K562 (cell line): ENCODE measurements at regions not wholly inside any gene's neighbourhood (a gene's known extent, or its start where the extent isn't known, plus 50 kb on each side); places are given as distances from the start of the nearest gene placed in this dataset.

Experiments
- ATAC-seq: fragments of 200-7000 bp; cut with Tn5 transposase; 3 replicates; pipeline ENCODE4 v1.9.1; 2020; ENCODE audit warnings: moderate library complexity
- BruUV-seq: library from RNA; stranded (reverse); fragments of 400-500 nt; replicated peaks from 2 replicates; lab custom pipeline; 2021; lab: Mats Ljungman, UMichigan
- CTCF ChIA-PET: fragments of 300-600 bp; formaldehyde crosslinking; extraction: SDS; loops from one replicate; lab custom pipeline; 2021; ENCODE audit warnings: low intra/inter-chr PET ratio; lab: Yijun Ruan, JAX
- POLR2A ChIA-PET: fragments of 300-600, 350-650 bp; sonication (Branson Sonifier 250); formaldehyde crosslinking; extraction: SDS; loops from one replicate; lab custom pipeline; 2021; ENCODE audit warnings: antibody characterized with exemption, inconsistent platforms; lab: Yijun Ruan, JAX
- DNase-seq, 4 experiments: peaks; one replicate each; pipeline versions ENCODE4 v3.0.0 to v3.0.0-alpha.2; 2011 to 2018; ENCODE audit warnings: low spot score in 3 of 4, mixed read lengths in 3 of 4; ENCODE audit errors: extremely low read depth in 1 of 4
- FAIRE-seq: peaks from 2 replicates; lab custom pipeline; 2011; peaks lifted over from hg19 to GRCh38; lab: Jason Lieb, UNC
- H2AFZ ChIP-seq: 2 replicates; pipeline ENCODE4 v1.6.0; 2011; ENCODE audit warnings: low read depth, low read length, control low read depth, inconsistent platforms
- H3K27ac ChIP-seq: fragments of 200-600 bp; 3 replicates; pipeline ENCODE4 v1.8.0; 2011; ENCODE audit warnings: low read depth, mild to moderate bottlenecking, control low read depth, inconsistent platforms, low read length, moderate library complexity, mixed read lengths; ENCODE audit errors: extremely low read depth
- H3K27me3 ChIP-seq, 2 experiments: fragments of 300-600 bp in 1 of 2; 2 replicates in 1 of 2; 3 replicates in 1 of 2; pipeline versions ENCODE4 v1.6.0 to v1.8.0; 2011; ENCODE audit warnings: inconsistent platforms in 2 of 2, low read length in 2 of 2, mild to moderate bottlenecking in 1 of 2, mixed read lengths in 1 of 2, moderate library complexity in 1 of 2; ENCODE audit not compliant: control insufficient read depth in 2 of 2, insufficient read depth in 2 of 2
- H3K36me3 ChIP-seq: fragments of 300-600 bp; 3 replicates; pipeline ENCODE4 v1.8.0; 2011; ENCODE audit warnings: mild to moderate bottlenecking, low read length, inconsistent platforms; ENCODE audit not compliant: control insufficient read depth, insufficient read depth
- H3K4me1 ChIP-seq, 2 experiments: fragments of 200-600 bp in 1 of 2; replicated peaks in 1 of 2; 2 replicates in 1 of 2; 3 replicates in 1 of 2; pipeline versions ENCODE4 v1.5.1 to v1.8.0; 2011; ENCODE audit warnings: inconsistent platforms in 2 of 2, low read length in 2 of 2, mild to moderate bottlenecking in 1 of 2, mixed read lengths in 1 of 2, moderate library complexity in 1 of 2; ENCODE audit not compliant: control insufficient read depth in 2 of 2, insufficient read depth in 2 of 2
- H3K4me2 ChIP-seq: 2 replicates; pipeline ENCODE4 v1.6.1; 2011; ENCODE audit warnings: low read length, control low read depth, inconsistent platforms, mixed read lengths; ENCODE audit not compliant: insufficient read depth
- H3K4me3 ChIP-seq: fragments of 200-600 bp; sonication (generic), shearing (Covaris generic); 2 replicates; pipeline ENCODE4 v1.5.1; 2016; ENCODE audit warnings: control low read depth, inconsistent platforms
- H3K79me2 ChIP-seq: fragments of 200-600 bp; 3 replicates; pipeline ENCODE4 v1.8.0; 2011; ENCODE audit warnings: low read length, inconsistent platforms; ENCODE audit not compliant: control insufficient read depth, insufficient read depth
- H3K9ac ChIP-seq, 2 experiments: 2 replicates each; pipeline versions ENCODE4 v1.6.0 to v1.6.1; 2011; ENCODE audit warnings: low read depth in 2 of 2, low read length in 2 of 2, control low read depth in 1 of 2, inconsistent platforms in 1 of 2, mild to moderate bottlenecking in 1 of 2, mixed read lengths in 1 of 2; ENCODE audit not compliant: insufficient read depth in 1 of 2
- H3K9me1 ChIP-seq: one replicate; pipeline ENCODE4 v1.6.0; 2011; ENCODE audit warnings: inconsistent platforms, mild to moderate bottlenecking, low read length, moderate library complexity; ENCODE audit not compliant: control insufficient read depth, insufficient read depth
- H3K9me3 ChIP-seq: replicated peaks from 2 replicates; pipeline ENCODE4 v1.5.1; 2011; ENCODE audit warnings: low read depth, low read length, inconsistent platforms; ENCODE audit not compliant: control insufficient read depth, insufficient read depth
- H4K20me1 ChIP-seq: replicated peaks from 2 replicates; pipeline ENCODE4 v1.6.1; 2011; ENCODE audit warnings: low read length, inconsistent platforms, mixed read lengths; ENCODE audit not compliant: control insufficient read depth, insufficient read depth
- ELF2 ChIP-seq: fragments of 250-450 bp; sonication (Bioruptor Pico); IDR thresholded peaks from 2 replicates; pipeline ENCODE4 v1.5.0; 2021; ENCODE audit warnings: mild to moderate bottlenecking
- ETV5 ChIP-seq: sonication (generic); formaldehyde crosslinking; IDR thresholded peaks from 2 replicates; pipeline ENCODE4 v1.4.0; 2020; ENCODE audit warnings: low read depth, mild to moderate bottlenecking, missing genetic modification reagents
- FOS ChIP-seq: IDR thresholded peaks from 3 replicates; pipeline ENCODE4 v1.6.1; 2011; ENCODE audit not compliant: insufficient read length; ENCODE audit errors: extremely low read depth
- HMG20A ChIP-seq: fragments of 450-650 bp; formaldehyde crosslinking; conservative IDR thresholded peaks from 2 replicates; pipeline ENCODE4 v1.4.0; 2020; ENCODE audit warnings: mild to moderate bottlenecking, mixed read lengths
- PHF21A ChIP-seq: fragments of 450-650 bp; IDR thresholded peaks from 2 replicates; pipeline ENCODE4 v1.6.1; 2017; ENCODE audit warnings: low read depth, borderline replicate concordance
- POLR2AphosphoS2 ChIP-seq: IDR thresholded peaks from 2 replicates; pipeline ENCODE4 v1.6.1; 2012; ENCODE audit warnings: low read length, improper control_type of control experiment
- in situ Hi-C: fragments of 300-500 bp; cut with MboI; formaldehyde crosslinking; loops from 4 replicates; pipeline ENCODE4 v1.15.0; 2018; ENCODE audit warnings: inconsistent platforms, mixed read lengths
- intact Hi-C: fragments of 100-400 bp; cut with micrococcal nuclease; formaldehyde crosslinking; loops from 2 replicates; pipeline ENCODE4 v1.14.2; 2022
- TF ChIP-seq, protein P1 (sequence below): fragments of 200-800 bp; sonication (Bioruptor generic); IDR thresholded peaks from 2 replicates; pipeline ENCODE4 v1.6.1; 2016; ENCODE audit warnings: missing genetic modification characterization, missing compliant biosample characterization

DNA sequence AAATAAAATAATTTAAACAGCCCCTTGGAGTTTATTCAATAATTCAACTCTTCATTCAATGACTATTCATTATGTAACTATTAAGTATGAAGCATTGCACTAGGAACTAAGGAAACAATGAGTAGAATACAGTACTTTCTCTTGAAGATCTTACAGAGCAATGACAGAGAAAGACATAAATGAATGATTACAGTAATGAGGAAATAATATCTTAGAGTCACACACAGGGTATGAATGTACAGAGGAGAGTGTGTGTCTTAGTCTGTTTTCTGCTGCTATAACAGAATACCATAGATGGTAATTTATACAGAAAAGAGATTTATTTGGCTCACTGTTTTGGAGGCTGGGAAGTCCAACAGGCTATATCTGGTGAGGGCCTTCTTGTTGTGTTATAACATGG is 120.5 kb upstream of the NRBF2 start:
- no peak overlapping the region for H3K4me3 ChIP-seq
- H3K9me3 ChIP-seq, result no peaks in the 10 kb centered on the region
- H3K27me3 ChIP-seq, result no peaks in the 10 kb centered on the region; a peak in 1 of 5 replicates
- DNase-seq (no peak), FAIRE-seq (no peak), ATAC-seq (no peak)
- no peak overlapping the region for H3K9ac ChIP-seq
- H3K27ac ChIP-seq, result no peak overlapping the region
- no peaks in the 10 kb centered on the region for H3K36me3 ChIP-seq
- H3K4me2 ChIP-seq, result no peak overlapping the region
- ChIA-PET CTCF (interaction anchor here (0.6 kb wide), 1 partner anchor 150 kb away, joined by 3 read pairs; no protein-coding TSS in a partner anchor), POLR2A (no interaction called here)
- intact Hi-C loops, result no loop called here
- BruUV-seq, result no TSS peak
- no peak for TF ChIP-seq ELF2 (CRISPR knock-in tag)
- no peak for TF ChIP-seq ETV5 (CRISPR knock-in tag)
- TF ChIP-seq FOS, result no peak
- no peak for TF ChIP-seq POLR2AphosphoS2
- TF ChIP-seq, protein P1, sequence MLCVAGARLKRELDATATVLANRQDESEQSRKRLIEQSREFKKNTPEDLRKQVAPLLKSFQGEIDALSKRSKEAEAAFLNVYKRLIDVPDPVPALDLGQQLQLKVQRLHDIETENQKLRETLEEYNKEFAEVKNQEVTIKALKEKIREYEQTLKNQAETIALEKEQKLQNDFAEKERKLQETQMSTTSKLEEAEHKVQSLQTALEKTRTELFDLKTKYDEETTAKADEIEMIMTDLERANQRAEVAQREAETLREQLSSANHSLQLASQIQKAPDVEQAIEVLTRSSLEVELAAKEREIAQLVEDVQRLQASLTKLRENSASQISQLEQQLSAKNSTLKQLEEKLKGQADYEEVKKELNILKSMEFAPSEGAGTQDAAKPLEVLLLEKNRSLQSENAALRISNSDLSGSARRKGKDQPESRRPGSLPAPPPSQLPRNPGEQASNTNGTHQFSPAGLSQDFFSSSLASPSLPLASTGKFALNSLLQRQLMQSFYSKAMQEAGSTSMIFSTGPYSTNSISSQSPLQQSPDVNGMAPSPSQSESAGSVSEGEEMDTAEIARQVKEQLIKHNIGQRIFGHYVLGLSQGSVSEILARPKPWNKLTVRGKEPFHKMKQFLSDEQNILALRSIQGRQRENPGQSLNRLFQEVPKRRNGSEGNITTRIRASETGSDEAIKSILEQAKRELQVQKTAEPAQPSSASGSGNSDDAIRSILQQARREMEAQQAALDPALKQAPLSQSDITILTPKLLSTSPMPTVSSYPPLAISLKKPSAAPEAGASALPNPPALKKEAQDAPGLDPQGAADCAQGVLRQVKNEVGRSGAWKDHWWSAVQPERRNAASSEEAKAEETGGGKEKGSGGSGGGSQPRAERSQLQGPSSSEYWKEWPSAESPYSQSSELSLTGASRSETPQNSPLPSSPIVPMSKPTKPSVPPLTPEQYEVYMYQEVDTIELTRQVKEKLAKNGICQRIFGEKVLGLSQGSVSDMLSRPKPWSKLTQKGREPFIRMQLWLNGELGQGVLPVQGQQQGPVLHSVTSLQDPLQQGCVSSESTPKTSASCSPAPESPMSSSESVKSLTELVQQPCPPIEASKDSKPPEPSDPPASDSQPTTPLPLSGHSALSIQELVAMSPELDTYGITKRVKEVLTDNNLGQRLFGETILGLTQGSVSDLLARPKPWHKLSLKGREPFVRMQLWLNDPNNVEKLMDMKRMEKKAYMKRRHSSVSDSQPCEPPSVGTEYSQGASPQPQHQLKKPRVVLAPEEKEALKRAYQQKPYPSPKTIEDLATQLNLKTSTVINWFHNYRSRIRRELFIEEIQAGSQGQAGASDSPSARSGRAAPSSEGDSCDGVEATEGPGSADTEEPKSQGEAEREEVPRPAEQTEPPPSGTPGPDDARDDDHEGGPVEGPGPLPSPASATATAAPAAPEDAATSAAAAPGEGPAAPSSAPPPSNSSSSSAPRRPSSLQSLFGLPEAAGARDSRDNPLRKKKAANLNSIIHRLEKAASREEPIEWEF (CRISPR knock-in tag), result no peak
- TF ChIP-seq PHF21A, result no peak
- no peak for TF ChIP-seq HMG20A (CRISPR knock-in tag)
- no peaks in the 10 kb centered on the region for H3K79me2 ChIP-seq
- no peaks in the 10 kb centered on the region for H4K20me1 ChIP-seq
- in situ Hi-C loops, result no loop called here
- H3K9me1 ChIP-seq, result no peaks in the 10 kb centered on the region
- no peak overlapping the region for H2AFZ ChIP-seq
- no peaks in the 10 kb centered on the region for H3K4me1 ChIP-seq
